Pulmonary artery endothelial cell (primary cell): ENCODE measurements at regions not wholly inside any gene's neighbourhood (a gene's known extent, or its start where the extent isn't known, plus 50 kb on each side); places are given as distances from the start of the nearest gene placed in this dataset.
"Not testable (repeated sequence)": the region's sequence is repeated elsewhere in the genome, so short reads cannot be mapped to it uniquely, and the experiment has no call there.

ENCODE experiments used
- DNase-seq: peaks from one replicate; pipeline ENCODE4 v3.0.0-alpha.2; 2011; ENCODE audit warnings: low read depth, low spot score

GRCh38 chr4:131603705-131604104 is 1545.4 kb upstream of the PCDH10 start:
- DNase-seq = no peak

- DNase-seq = no peak
Measured at GRCh38 chr4:131609039-131609438, 1540.1 kb upstream of the PCDH10 start.

- DNase-seq = peak; percentile 36
Measured at GRCh38 chr4:131610517-131610916, 1538.6 kb upstream of the PCDH10 start.

- DNase-seq = no peak
Measured at GRCh38 chr4:131613086-131613823, 1535.8 kb upstream of the PCDH10 start.

GRCh38 chr4:131613824-131614216 is 1535.3 kb upstream of the PCDH10 start:
- DNase-seq = no peak

- no peak for DNase-seq
Measured at GRCh38 chr4:131632877-131633276, 1516.2 kb upstream of the PCDH10 start.

GRCh38 chr4:131635191-131635590 is 1513.9 kb upstream of the PCDH10 start:
- DNase-seq = no peak

- no peak for DNase-seq
Measured at GRCh38 chr4:131638781-131639180, 1510.3 kb upstream of the PCDH10 start.

- DNase-seq = no peak
Measured at GRCh38 chr4:131644619-131645018, 1504.5 kb upstream of the PCDH10 start.

- DNase-seq = no peak
Measured at GRCh38 chr4:131649227-131649626, 1499.9 kb upstream of the PCDH10 start.

- no peak for DNase-seq
Measured at GRCh38 chr4:131650951-131651350, 1498.1 kb upstream of the PCDH10 start.

GRCh38 chr4:131683314-131683713 is 1465.8 kb upstream of the PCDH10 start:
- DNase-seq = not testable (repeated sequence)

- no peak for DNase-seq
Measured at GRCh38 chr4:131721883-131722282, 1427.2 kb upstream of the PCDH10 start.

- not testable (repeated sequence) for DNase-seq
Measured at GRCh38 chr4:131723069-131723468, 1426.0 kb upstream of the PCDH10 start.

- DNase-seq = not testable (repeated sequence)
Measured at GRCh38 chr4:131724847-131725246, 1424.2 kb upstream of the PCDH10 start.

- not testable (repeated sequence) for DNase-seq
Measured at GRCh38 chr4:131725521-131725920, 1423.6 kb upstream of the PCDH10 start.

- DNase-seq = not testable (repeated sequence)
Measured at GRCh38 chr4:131726940-131727339, 1422.2 kb upstream of the PCDH10 start.

- not testable (repeated sequence) for DNase-seq
Measured at GRCh38 chr4:131727418-131727817, 1421.7 kb upstream of the PCDH10 start.

- not testable (repeated sequence) for DNase-seq
Measured at GRCh38 chr4:131729205-131729604, 1419.9 kb upstream of the PCDH10 start.

GRCh38 chr4:131729716-131730398 is 1419.2 kb upstream of the PCDH10 start:
- DNase-seq = not testable (repeated sequence)

GRCh38 chr4:131730574-131730973 is 1418.5 kb upstream of the PCDH10 start:
- DNase-seq = not testable (repeated sequence)

GRCh38 chr4:131732034-131732630 is 1417.0 kb upstream of the PCDH10 start:
- DNase-seq = not testable (repeated sequence)
